DOHH2 (cell line): ENCODE measurements at regions not wholly inside any gene's neighbourhood (a gene's known extent, or its start where the extent isn't known, plus 50 kb on each side); places are given as distances from the start of the nearest gene placed in this dataset.

Experiments
- EZH2phosphoT487 ChIP-seq: fragments of 200-600 bp; sonication (generic); IDR thresholded peaks from 2 replicates; pipeline ENCODE4 v1.6.1; 2017; ENCODE audit warnings: borderline replicate concordance, mild to moderate bottlenecking, antibody characterized with exemption, low read length, moderate library complexity, mixed read lengths
- TF ChIP-seq, protein P1 (sequence below): fragments of 200-600 bp; sonication (generic); IDR thresholded peaks from one replicate; pipeline ENCODE4 v1.5.1; 2014; ENCODE audit warnings: antibody characterized with exemption, mild to moderate bottlenecking, low read depth, low read length; ENCODE audit not compliant: poor library complexity, severe bottlenecking

DNA sequence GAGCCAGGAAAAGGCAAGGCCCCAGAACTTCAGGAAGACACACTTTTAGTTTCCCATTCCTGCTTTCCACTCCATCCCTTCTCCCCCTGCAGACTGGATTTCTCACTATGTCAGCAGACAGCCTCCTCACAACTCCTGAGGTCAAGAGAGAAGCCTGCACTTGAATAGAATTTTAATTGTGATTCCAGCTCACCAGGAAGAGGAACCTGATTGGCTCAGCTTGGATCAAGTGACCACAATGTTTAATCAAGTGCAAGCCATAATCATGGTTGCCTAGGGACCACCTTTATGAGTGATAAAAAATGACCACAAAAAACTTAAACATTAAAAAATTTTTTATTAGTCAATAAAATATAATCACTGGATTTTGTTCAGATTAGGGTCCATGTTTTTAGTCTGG, 244.7 kb upstream of the RHOBTB1 start:
- TF ChIP-seq, protein P1, sequence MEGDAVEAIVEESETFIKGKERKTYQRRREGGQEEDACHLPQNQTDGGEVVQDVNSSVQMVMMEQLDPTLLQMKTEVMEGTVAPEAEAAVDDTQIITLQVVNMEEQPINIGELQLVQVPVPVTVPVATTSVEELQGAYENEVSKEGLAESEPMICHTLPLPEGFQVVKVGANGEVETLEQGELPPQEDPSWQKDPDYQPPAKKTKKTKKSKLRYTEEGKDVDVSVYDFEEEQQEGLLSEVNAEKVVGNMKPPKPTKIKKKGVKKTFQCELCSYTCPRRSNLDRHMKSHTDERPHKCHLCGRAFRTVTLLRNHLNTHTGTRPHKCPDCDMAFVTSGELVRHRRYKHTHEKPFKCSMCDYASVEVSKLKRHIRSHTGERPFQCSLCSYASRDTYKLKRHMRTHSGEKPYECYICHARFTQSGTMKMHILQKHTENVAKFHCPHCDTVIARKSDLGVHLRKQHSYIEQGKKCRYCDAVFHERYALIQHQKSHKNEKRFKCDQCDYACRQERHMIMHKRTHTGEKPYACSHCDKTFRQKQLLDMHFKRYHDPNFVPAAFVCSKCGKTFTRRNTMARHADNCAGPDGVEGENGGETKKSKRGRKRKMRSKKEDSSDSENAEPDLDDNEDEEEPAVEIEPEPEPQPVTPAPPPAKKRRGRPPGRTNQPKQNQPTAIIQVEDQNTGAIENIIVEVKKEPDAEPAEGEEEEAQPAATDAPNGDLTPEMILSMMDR: no peak
- no peak for TF ChIP-seq EZH2phosphoT487
